ENCODE measurements at regions not wholly inside any gene's neighbourhood (a gene's known extent, or its start where the extent isn't known, plus 50 kb on each side); places are given as distances from the start of the nearest gene placed in this dataset.

- CTCF ChIA-PET = no interaction called here
- POLR2A ChIA-PET = no interaction called here
These were observed 99.3 kb upstream of the ERCC6L2 start for GRCh38 chr9:95776176-95776575.

GRCh38 chr9:95775191-95775590, 100.3 kb upstream of the ERCC6L2 start:
- CTCF ChIA-PET = no interaction called here
- no peak overlapping the region for H3K27ac ChIP-seq (ENCODE audit: low read length in 2 of 2)
- peaks cover 0 to 15% (median 5%) of the 10 kb centered on the region in 4 experiments for H3K27me3 ChIP-seq (replicated peaks in 1 of 4; ENCODE audit: control extremely low read depth in 1 of 4, control insufficient read depth in 3 of 4, insufficient read depth in 4 of 4, low read length in 3 of 4)
- no peaks in the 10 kb centered on the region for H3K9me3 ChIP-seq (ENCODE audit: control extremely low read depth in 1 of 3, control insufficient read depth in 2 of 3, insufficient read depth in 1 of 3, low read length in 2 of 3)
- Mint-ChIP-seq H3K4me3 (no peak overlapping the region), H3K27me3 (peaks cover 22% of the 10 kb centered on the region), H3K27ac (no peak overlapping the region), H3K9me3 (ENCODE audit: insufficient read depth) (no peaks in the 10 kb centered on the region), H3K4me1 (no peaks in the 10 kb centered on the region)
- no peak for DNase-seq
- ATAC-seq (ENCODE audit: low read depth) = no peak
- H3K79me2 ChIP-seq (ENCODE audit: control insufficient read depth, insufficient read depth, low read length) = no peaks in the 10 kb centered on the region
- no peak overlapping the region for H3K9ac ChIP-seq (ENCODE audit: low read length)
- WGBS (ENCODE audit: insufficient coverage) = 93% methylated on average over 4 of the region's 5 CpGs
- H4K20me1 ChIP-seq (ENCODE audit: control insufficient read depth, insufficient read depth, low read length, poor library complexity, severe bottlenecking) = no peaks in the 10 kb centered on the region
- H3K4me1 ChIP-seq (ENCODE audit: control insufficient read depth in 2 of 2, insufficient read depth in 2 of 2, low read length in 2 of 2) = no peaks in the 10 kb centered on the region
- POLR2A ChIA-PET = no interaction called here
- H3K4me3 ChIP-seq (ENCODE audit: control extremely low read depth in 1 of 5, extremely low read depth in 1 of 5, insufficient read depth in 1 of 5, low read depth in 2 of 5, low read length in 4 of 5) = no peak overlapping the region
- TF ChIP-seq CTCF (IDR thresholded peaks at IDR 0.05) = no peak
- no peak for TF ChIP-seq EZH2 (IDR thresholded peaks at IDR 0.05; ENCODE audit: borderline replicate concordance, insufficient read depth, low read depth, low read length, poor library complexity, severe bottlenecking)
- H3K4me2 ChIP-seq (replicated peaks; ENCODE audit: low read depth, low read length, poor library complexity, severe bottlenecking) = no peak overlapping the region
- intact Hi-C loops (cut with micrococcal nuclease) = no loop called here
- no peaks in the 10 kb centered on the region for H3K36me3 ChIP-seq (replicated peaks in 1 of 2; ENCODE audit: control extremely low read depth in 1 of 2, control insufficient read depth in 1 of 2, extremely low read depth in 1 of 2, insufficient read depth in 2 of 2, low read length in 1 of 2)
- no peak overlapping the region for H2AFZ ChIP-seq (ENCODE audit: insufficient read depth, low read depth, low read length, poor library complexity, severe bottlenecking)

More at GRCh38 chr9:95776176-95776575, 99.3 kb upstream of the ERCC6L2 start:
- no peak overlapping the region for H3K9ac ChIP-seq (ENCODE audit: low read length)
- H3K79me2 ChIP-seq (ENCODE audit: control insufficient read depth, insufficient read depth, low read length) = no peaks in the 10 kb centered on the region
- TF ChIP-seq EZH2 (IDR thresholded peaks at IDR 0.05; ENCODE audit: borderline replicate concordance, insufficient read depth, low read depth, low read length, poor library complexity, severe bottlenecking) (no peak), CTCF (IDR thresholded peaks at IDR 0.05) (no peak)
- DNase-seq = no peak
- H3K27me3 ChIP-seq (replicated peaks in 1 of 4; ENCODE audit: control extremely low read depth in 1 of 4, control insufficient read depth in 3 of 4, insufficient read depth in 4 of 4, low read length in 3 of 4) = peaks cover 0 to 10% (median 4%) of the 10 kb centered on the region in 4 experiments
- no peak overlapping the region for H2AFZ ChIP-seq (ENCODE audit: insufficient read depth, low read depth, low read length, poor library complexity, severe bottlenecking)
- H3K4me2 ChIP-seq (replicated peaks; ENCODE audit: low read depth, low read length, poor library complexity, severe bottlenecking) = no peak overlapping the region
- no peak overlapping the region for H3K4me3 ChIP-seq (ENCODE audit: control extremely low read depth in 1 of 5, extremely low read depth in 1 of 5, insufficient read depth in 1 of 5, low read depth in 2 of 5, low read length in 4 of 5)
- no peak overlapping the region for H3K27ac Mint-ChIP-seq
- no peaks in the 10 kb centered on the region for H3K36me3 ChIP-seq (replicated peaks in 1 of 2; ENCODE audit: control extremely low read depth in 1 of 2, control insufficient read depth in 1 of 2, extremely low read depth in 1 of 2, insufficient read depth in 2 of 2, low read length in 1 of 2)
- H3K4me1 ChIP-seq (ENCODE audit: control insufficient read depth in 2 of 2, insufficient read depth in 2 of 2, low read length in 2 of 2) = no peaks in the 10 kb centered on the region
- H3K4me1 Mint-ChIP-seq = no peaks in the 10 kb centered on the region
- no peak for ATAC-seq (ENCODE audit: low read depth)
- H3K27ac ChIP-seq (ENCODE audit: low read length in 2 of 2) = no peak overlapping the region
- H3K4me3 Mint-ChIP-seq = no peak overlapping the region
- no peaks in the 10 kb centered on the region for H3K9me3 ChIP-seq (ENCODE audit: control extremely low read depth in 1 of 3, control insufficient read depth in 2 of 3, insufficient read depth in 1 of 3, low read length in 2 of 3)
- H4K20me1 ChIP-seq (ENCODE audit: control insufficient read depth, insufficient read depth, low read length, poor library complexity, severe bottlenecking) = no peaks in the 10 kb centered on the region
- H3K27me3 Mint-ChIP-seq = peaks cover 12% of the 10 kb centered on the region
- intact Hi-C loops (cut with micrococcal nuclease) = no loop called here
- no peaks in the 10 kb centered on the region for H3K9me3 Mint-ChIP-seq (ENCODE audit: insufficient read depth)
